Esophagus squamous epithelium (tissue), 4 donors: ENCODE measurements at regions not wholly inside any gene's neighbourhood (a gene's known extent, or its start where the extent isn't known, plus 50 kb on each side); places are given as distances from the start of the nearest gene placed in this dataset.

ENCODE experiments used
- CTCF ChIP-seq, 6 experiments: fragments of 450-650 bp in 4 of 6; fragments of 200-600 bp in 2 of 6; sonication (generic) in 2 of 6; IDR thresholded peaks; one replicate each; pipeline ENCODE4 v1.5.1; 2016 to 2019; ENCODE audit warnings: antibody characterized with exemption in 6 of 6, mild to moderate bottlenecking in 4 of 6, moderate library complexity in 4 of 6
- POLR2A ChIP-seq, 4 donors: fragments of 450-650 bp; IDR thresholded peaks; one replicate each; pipeline ENCODE4 v1.6.1; 2017; ENCODE audit warnings: antibody characterized with exemption in 4 of 4, mild to moderate bottlenecking in 4 of 4, moderate library complexity in 3 of 4

DNA sequence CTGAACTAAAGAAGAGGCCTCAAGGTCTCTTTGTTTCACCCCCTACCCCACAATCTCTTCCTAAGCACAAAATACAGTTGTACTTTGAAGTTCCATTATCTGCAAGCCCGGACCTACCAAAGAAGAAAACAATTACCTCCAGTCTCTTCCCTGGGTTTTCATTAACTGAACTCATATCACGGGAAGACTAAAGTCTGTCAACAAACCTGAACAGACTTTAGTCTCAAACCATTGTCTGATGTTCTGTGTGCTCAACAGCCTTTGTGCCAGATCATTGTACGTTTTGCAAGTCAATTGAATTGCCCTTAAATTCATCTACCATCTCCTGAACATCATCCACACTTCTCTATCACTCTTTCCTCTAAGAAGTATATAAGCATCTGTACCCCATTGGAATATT is 1021.9 kb upstream of the CDH2 start:
- TF ChIP-seq CTCF (IDR thresholded peaks at IDR 0.05) (no peak), POLR2A (IDR thresholded peaks at IDR 0.05) (no peak)
